Stimulated activated CD4-positive, alpha-beta T cell treated with anti-CD3 and anti-CD28 coated beads, Interleukin-2, amount 100 ng/mL, for 48 hours (primary cell): ENCODE measurements at regions not wholly inside any gene's neighbourhood (a gene's known extent, or its start where the extent isn't known, plus 50 kb on each side); places are given as distances from the start of the nearest gene placed in this dataset.

ENCODE experiments used
- DNase-seq, 2 donors: peaks; one replicate each; pipeline ENCODE4 v3.0.0-alpha.2; 2020

DNA sequence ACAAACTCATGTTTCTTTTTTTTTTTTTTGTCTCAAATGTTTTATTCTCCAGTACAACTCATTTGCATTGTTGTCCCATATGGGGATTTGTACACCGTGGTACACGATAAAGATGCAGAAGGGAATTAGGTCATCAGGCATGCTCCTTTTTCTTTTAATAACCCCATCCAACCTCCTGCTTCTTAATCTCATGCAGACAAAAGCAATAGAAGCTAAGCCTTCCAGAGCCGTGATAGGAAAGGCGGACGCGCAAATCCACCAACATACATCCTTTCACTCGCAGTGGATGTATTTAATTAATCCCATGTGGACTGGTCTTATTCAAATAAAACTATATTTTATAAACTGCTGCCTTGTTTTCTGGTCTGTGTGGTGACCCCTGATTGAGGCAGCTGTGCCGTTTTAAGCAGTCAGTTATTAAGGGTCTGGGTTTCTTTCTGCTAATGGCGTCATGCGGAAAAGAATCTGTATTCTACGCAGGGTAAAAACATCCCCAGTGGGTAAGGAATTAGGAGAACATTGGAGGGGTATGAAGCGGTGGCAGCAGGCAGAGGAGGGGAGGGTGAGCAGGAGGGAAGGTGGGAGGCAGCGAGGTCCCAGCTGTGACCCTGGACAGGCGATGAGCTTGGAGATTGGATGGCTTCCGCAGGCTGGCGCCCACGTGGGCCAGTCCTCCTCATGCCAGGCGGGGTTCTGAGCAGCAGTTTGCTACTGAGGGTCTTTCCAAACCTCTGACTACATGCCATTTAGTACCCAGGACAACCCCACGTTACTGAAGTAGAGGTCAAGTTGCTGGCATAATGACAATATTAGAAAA lies 172.8 kb downstream of the LINC00237 start:
- no peak for DNase-seq

DNA sequence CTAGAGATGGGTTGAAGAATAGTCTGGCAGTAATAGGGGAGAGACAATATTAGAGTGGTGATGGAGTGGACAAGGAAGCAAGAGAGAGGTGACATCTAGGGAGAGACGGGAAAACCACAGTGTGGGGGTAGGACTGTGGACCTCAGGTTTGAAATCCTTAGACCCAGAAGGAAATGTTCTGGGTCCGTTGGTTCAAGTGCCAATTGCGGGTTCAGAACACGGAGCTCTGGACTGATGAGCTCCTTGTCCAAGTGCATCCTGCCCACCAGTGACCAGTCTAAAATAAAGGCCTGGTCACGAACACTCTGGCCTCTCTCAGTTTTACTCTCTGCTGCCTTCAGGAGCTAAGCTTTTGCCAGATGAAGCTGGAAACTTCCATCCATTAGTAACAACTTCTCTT lies 174.0 kb downstream of the LINC00237 start:
- DNase-seq, result no peak

DNA sequence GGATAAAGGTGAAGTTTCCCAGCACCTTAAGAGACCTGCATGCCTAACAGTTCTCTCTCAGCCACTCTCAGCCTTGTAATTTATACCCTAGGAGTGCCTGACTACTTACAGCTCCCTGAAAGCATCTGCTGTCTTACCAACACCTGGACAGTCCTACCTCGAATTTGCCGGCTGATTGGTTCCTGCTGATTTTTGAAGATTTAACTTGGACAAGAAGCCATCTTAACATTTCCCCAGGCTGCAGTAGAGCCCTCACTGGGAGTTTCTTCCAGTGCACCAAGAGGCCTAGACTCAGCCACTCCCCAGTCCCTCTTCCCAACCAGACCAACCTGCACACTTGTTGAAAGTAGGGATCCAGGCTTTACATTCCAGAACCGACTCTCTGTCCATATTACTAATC lies 174.5 kb downstream of the LINC00237 start:
- no peak for DNase-seq

DNA sequence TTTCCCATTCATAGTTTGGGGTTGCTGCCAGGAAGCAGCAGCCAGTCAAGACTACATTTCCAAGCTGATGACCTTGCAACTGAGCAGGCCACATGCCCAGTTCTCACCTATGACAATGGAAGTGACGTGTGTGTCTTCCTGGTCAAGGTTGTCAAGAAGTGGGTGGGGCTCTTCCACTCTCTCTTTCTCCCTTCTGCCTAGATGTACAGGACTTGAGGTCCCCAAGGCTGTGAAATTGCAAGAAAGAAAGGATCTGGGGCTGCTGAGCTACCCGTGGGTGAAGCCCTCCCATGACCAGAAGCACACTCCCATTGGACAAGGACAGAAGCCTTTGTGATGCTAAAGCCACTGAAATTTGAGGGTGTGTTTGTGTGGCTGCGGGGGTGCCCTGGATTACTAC lies 175.1 kb downstream of the LINC00237 start:
- DNase-seq, result no peak

DNA sequence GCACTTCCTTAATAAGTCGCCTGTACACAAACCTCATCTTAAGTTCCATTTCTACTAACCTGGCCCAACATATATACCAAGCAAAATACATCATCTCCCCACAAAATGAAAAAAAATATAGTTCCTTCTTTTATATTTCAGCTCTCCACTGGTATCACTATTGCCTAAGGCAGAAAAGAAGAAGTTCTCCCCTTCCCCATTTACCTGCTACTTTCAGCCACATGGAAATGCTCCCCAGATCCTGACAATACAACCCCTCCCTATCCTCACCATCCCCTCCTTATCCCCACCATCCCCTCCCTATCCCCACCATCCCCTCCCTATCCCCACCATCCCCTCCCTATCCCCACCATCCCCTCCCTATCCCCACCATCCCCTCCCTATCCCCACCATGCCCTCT lies 175.7 kb downstream of the LINC00237 start:
- DNase-seq, result no peak

DNA sequence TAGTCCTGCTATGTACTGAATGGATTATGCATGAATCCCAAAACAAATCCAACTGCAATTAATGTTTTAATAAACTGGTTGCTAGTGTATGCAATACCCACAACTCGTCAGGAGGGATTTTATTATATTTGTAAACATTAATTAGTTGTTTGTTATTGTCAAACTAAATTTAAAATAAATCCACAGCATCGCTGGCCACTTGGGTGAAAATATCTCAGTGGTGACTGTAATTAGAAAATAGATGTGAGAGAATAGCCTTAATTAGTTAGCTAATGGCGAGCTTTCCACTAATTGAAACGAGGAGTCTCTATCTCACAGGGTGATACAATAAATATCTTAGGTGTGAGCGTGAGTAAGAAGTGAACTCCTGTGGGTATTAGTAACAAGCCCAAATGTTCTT lies 176.8 kb downstream of the LINC00237 start:
- DNase-seq, result no peak

DNA sequence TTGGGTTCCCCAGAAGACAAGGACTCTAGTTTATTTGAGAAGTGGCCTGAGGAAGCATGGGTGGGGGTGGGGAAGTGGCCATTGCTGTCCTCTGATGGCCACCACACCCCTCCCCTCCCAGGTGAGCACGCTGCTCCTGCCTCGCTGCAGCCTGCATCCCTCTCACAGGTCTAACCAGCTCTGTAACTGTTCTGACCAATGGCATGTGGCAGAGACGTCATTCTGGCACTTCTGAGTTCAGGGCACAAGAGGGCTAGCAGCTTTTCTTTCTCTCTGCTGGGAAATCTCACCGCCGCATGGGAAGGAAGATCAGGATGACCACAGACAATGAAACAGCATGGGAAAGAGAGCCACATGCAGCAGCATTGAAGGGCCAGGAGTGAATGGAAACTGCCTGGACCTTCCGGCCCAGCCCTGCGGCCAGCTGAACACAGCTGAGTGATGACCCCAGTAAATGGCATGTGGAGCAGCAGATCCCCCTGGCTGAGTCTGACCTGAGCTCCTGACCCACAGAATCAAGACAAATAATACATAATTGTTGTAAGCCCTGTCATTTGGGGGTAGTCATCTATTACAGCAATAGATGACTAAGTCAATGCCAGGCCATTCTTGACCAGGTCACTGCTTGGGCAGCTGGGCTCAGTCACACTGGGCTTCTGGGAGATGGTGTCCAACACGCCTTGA lies 179.8 kb downstream of the LINC00237 start:
- DNase-seq, result no peak

DNA sequence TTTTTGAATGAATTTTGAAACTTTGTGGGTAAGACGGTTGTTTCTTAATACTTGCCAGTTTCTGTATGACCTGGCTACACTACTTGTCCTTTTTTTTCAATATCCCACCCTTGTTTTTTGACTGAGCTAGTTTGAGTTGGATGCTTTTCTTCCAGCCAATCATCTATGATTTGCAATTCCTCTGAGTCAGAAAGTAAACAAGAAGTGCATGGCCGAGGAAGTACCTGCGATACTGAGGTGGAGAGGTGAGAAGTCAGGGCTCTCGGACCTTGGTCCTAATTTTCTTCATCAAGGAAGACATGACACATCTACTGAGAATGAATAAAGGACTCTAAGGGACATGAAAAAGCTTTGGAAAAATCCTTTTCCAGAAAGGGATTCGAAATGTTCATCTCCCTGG lies 185.7 kb downstream of the LINC00237 start:
- DNase-seq, result no peak

DNA sequence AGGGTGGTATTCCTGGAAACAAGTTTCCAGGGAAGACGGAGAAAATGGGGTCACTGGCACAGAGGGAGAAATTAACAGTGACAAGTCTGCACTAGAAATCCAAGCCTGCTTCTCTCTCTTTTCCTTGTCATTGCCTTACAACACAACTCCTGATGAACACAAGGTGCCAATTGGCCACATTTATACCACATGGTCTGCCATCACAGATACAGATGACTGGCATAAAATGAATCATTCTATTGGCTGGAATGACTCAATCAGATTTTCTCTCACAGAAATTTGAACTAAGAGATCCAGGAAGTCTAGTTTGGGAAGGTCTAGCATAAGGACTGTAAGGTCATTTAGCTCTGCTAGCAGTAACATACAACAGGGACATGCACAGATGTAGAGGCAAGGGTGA lies 190.3 kb downstream of the LINC00237 start:
- no peak for DNase-seq

DNA sequence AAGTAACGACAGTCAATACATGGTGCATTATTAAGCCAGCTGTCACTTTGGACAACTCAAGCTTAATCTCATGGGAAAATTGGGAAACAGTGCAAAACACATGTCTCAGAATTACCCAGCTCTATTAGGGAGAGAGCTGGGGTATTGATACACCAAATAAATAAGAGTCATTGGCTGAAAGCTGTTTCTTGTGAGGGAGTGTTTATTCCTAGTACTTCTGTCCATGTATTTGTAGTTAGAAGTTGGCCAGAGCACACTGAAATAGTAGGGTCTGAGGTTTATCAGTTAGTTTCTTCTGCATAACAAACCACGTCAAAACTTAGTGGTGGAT lies 192.0 kb upstream of the RALGAPA2 start:
- DNase-seq, result no peak

DNA sequence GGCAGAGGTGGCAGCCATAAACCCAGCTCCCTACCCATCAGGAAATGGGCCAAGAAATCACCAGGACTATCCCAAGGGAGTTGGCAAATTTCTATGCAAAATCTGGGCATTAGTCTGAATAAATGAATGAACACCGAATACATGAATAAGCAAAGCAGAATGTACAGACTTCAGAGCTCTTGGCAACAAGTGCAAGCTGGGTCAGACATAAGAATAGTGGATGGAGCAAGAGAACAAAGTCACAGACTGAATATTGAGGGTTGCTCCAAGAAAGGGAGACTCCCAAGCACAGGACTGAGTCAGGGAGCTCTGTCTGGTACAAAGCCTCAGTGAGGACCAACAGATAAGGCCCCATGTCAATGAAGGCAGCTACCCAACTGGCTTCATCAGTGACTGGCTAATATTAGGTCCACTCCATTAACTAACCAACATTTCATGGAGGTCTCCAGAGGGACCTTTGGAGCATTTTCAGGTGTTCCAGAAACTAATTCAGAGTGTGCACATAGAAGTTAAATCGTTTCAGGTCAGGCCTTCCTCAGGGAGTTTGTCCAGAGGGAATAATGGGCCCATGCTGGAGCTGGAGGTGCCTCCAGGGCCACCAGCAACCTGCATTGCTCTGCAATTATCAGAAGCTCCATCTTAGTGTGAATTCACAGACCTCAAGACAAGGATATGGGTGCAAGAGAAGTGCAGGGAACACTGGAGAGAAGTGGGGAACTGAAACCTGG lies 191.5 kb upstream of the RALGAPA2 start:
- no peak for DNase-seq

DNA sequence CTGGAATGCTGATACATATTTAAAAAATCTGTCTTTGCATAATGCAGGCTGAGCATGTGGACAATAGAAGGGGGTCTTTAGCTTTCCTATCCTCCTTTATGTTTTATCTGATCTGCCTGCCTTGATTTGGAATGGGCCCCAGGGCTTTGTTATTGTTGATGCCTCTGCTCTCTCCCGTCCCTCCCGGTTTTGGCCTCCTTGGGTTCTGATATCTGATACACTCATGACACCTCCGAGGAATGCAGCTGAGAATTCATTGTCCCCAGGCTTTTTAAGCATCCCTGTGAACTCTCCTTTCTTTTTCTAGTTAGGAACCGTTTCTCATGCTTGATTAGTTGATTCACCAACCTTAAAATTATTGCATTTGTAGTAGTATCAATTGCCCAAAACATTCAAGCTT lies 185.5 kb upstream of the RALGAPA2 start:
- DNase-seq, result no peak

DNA sequence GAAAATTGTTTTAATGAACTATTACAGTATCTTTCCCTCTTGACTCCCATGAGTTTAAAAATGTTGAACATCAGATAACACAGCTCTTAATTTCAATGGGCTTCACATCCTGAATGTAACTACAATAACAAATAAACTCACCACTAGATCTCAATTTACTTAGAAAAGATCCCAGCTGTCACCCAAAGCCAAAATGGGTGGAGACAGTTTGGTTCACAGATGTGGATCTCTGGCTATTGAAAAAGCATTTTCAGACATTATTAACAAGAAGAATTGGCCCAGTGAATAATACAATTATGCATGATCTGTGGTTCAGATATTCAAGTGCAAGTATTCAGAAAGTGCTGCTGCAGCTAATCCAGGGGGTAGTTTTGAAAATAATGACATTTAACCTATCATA lies 184.7 kb upstream of the RALGAPA2 start:
- no peak for DNase-seq

DNA sequence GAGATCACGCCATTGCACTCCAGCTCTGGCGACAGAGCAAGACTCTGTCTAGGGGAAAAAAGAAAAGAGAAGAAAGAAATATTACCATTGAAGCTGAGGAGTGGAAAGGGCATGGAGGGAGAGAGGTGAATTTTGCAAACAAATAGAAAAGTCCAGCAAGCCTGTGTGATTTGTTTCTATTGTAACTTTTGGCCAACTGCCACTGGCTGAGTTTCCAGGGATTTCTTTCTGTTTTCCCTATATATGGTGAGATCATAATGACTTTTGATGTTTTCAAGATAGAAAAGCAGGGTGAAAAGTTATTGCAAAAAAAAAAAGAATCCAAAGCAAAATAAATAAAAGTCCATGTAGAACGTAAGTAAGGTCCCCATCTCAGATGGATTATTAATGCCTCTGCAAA lies 184.2 kb upstream of the RALGAPA2 start:
- no peak for DNase-seq

DNA sequence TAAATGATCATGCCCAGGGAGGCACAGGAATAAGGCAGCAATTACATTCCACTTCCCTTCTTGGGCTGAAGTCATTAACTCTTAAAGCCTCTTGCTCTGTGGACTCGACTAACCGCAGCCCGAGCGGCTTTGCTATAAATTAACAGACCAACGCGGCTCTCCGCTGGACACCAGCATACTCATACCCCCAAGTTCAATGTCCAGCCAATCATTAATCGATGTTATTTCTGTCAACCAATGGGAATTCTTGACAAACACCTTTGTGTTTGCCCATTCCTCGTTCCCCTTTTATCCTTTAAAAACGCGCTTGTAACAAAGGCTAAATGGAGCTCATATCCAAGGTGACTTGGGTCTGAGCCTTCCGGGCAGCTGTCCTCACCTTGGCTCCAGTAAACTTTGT lies 183.1 kb upstream of the RALGAPA2 start:
- DNase-seq, result no peak

DNA sequence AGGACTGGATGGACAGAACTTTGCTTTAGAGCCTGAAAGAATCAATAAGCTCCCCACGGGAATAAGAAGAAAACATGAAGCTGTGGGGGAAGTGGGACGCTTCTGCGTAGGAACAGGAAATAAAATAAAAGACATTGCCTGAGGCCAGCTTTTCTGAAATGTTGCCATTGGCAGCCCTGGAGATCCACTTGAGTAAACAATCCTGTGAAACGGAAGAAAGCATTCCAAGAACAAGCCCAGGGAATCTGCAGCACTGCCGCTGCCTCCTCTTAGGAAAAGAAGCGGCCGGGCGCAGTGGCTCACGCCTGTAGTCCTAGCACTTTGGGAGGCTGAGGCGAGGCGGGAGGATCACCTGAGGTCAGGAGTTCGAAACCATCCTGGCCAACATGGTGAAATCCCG lies 182.3 kb upstream of the RALGAPA2 start:
- no peak for DNase-seq

DNA sequence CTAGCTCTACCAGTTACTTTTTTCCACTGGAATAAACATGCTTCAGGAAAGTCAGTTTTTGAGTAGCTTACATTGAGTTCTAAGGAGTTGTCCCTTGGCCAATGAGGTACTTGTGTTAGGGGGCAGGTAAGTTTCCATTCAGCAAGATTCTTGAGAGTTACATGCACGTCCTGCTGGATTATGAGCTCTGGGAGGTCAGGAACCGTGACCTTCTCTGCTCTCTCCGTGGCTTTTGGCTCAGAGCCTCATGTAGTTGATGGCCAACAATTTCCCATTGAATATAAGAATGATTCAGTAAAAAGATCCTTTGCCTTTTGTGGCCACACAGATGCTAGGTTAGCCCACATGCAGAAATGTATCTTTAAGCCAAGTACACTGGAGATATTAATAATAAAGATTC lies 181.8 kb upstream of the RALGAPA2 start:
- no peak for DNase-seq

DNA sequence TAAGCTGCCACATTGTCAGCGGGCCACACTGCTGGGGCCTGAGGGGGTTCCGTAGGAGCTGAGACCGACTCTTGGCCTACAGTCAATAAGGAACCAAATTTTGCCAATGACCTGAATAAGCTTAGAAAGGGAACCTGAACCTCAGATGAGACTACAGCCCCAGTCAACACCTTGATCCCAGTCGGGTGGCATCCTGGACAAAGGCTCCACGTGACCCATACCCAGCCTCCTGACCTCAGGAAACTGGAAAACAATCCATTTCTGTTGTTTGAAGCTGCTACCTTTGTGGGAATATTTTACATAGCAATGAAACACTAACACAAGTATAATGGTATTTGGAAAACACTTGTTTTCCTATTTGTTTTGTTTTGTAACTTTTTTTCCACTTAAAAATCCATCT lies 179.9 kb upstream of the RALGAPA2 start:
- DNase-seq, result no peak

DNA sequence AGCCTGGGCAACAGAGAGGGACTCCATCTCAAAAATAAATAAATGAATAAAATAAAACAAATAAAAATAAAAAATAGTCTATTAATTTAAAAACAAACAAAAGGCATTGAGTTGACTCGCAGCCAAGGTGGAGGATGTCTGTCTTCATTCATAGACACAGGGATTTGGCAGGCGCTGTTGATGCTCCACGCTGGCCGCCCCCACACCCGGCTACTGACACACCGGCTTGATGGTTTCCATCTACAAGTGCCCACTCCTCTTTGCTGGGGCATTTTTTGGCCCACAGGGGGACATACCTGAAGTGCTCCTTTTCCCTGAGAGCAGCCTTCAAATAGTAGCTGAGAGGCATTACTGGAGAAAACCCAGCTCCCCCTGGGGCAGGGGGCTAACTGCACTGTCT lies 178.3 kb upstream of the RALGAPA2 start:
- no peak for DNase-seq

DNA sequence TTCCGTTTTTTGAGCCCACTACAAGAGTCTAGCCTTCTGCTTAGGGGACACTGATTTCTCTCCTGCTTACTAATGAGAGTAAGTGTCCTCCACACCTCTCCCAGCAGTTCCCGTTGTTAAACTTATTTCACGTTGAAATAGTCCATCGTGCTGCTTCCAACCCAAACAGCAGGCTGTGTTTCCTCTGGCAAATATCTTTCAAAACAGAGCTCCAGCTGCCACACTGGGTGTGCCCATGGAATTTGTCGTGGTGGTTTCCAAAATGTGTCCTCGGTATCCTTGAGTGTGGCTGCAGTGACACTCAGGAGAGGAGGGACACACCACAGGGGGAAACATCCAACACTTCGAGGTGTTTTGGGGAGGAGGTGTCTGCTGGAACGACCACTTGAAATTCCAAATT lies 176.5 kb upstream of the RALGAPA2 start:
- no peak for DNase-seq

DNA sequence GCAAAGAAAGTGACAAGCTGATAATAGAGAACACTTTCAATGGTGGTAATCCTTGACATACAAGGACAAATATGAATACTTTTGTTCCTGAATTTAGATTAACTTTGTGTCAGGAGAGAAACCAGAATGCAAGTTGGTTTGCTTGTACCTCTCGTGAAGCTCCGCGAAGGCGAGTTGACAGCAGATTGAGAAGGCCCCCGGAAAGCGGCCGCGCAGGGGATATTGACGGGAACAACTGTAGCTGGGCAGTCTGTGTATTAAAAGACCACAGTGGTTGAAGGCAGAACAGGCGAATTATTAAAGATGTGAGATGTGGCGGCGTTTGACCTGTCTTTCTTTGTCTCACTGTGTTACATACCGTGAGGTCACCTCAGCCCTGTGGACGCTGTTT lies 175.8 kb upstream of the RALGAPA2 start:
- DNase-seq, result no peak

DNA sequence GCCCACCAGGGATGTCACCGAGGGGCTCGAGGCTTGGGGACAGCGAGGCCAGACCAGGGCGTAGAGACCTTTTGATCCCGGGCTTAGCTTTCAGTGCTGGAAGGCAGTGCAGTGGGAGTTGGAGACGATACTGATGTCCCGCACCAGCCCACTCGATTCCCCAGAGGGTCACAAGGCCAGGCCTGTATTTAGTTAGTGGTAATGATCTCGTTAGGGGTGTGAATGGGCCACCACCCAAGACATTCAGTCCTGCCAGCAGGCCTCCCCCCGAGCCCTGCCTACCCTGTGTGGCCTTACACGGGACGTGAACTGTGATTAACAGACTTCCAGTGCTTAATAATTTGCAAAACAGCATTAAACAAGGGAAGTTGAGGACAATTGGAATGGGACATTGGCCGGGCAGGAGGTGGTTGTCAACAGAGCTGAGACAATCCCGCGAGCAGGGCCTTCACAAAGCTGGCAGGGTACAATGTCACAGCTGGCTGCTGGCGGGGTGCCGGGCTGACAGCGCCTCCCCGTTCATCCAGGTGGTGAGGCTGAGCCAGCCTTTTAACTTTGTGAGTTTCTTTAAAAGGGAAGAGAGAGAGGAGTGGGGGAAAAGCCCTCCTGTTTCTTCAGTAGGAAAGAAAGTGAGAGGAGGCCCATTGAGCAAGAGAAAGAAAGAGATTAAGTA lies 175.3 kb upstream of the RALGAPA2 start:
- no peak for DNase-seq

DNA sequence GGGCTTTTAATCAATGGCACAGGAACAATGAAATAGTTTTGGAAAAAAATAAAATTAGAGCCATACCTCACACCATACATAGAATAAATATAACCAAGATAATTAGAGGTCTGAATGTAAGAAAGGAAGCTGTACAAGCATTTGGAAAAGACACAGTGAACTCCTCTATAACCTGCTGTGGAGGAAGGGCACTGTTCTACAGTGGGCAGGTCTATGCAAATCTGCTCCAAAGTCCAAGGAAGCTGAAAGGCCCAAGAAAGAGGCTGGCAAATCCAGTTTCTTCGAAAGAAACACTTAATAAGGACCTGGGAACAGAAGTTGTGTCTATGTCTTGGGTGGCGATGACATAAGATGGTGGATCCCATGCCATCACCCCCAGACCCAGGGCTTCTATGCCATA lies 169.4 kb upstream of the RALGAPA2 start:
- DNase-seq, result no peak

DNA sequence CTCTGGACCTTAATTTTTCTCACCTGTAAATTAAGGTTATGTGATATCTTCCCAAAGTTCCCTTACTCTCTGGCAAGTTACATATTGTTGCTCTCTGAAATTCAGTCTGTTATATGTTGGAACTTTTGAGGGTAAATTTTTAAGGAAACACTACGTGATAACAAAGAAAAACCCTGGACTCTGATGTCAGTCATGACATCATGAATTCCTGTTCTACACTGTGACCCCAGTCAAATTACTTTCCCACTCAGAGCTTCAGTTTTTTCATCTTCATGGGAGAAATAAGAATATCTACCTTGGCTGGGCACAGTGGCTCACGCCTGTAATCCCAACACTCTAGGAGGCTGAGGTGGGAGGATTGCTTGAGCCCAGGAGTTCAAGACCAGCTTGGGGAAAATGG lies 164.6 kb upstream of the RALGAPA2 start:
- DNase-seq, result no peak
